ENCODE measurements at regions not wholly inside any gene's neighbourhood (a gene's known extent, or its start where the extent isn't known, plus 50 kb on each side); places are given as distances from the start of the nearest gene placed in this dataset.

- no peaks in the 10 kb centered on the region for H3K79me2 ChIP-seq (ENCODE audit: control insufficient read depth, insufficient read depth, low read length)
- no peak overlapping the region for H3K4me3 Mint-ChIP-seq
- intact Hi-C loops (cut with micrococcal nuclease) = no loop called here
- H2AFZ ChIP-seq (ENCODE audit: insufficient read depth, low read depth, low read length, poor library complexity, severe bottlenecking) = no peak overlapping the region
- no peak overlapping the region for H3K27ac ChIP-seq (ENCODE audit: low read length in 2 of 2)
- H3K9me3 ChIP-seq (ENCODE audit: control extremely low read depth in 1 of 3, control insufficient read depth in 2 of 3, insufficient read depth in 1 of 3, low read length in 2 of 3) = no peaks in the 10 kb centered on the region
- no peak overlapping the region for H3K4me3 ChIP-seq (ENCODE audit: control extremely low read depth in 1 of 5, extremely low read depth in 1 of 5, insufficient read depth in 1 of 5, low read depth in 2 of 5, low read length in 4 of 5)
- H3K27me3 ChIP-seq (replicated peaks in 1 of 4; ENCODE audit: control extremely low read depth in 1 of 4, control insufficient read depth in 3 of 4, insufficient read depth in 4 of 4, low read length in 3 of 4) = no peaks in the 10 kb centered on the region
- 88% methylated on average over 2 of the region's 2 CpGs for WGBS (ENCODE audit: insufficient coverage)
- POLR2A ChIA-PET = no interaction called here
- TF ChIP-seq EZH2 (IDR thresholded peaks at IDR 0.05; ENCODE audit: borderline replicate concordance, insufficient read depth, low read depth, low read length, poor library complexity, severe bottlenecking) (no peak), CTCF (IDR thresholded peaks at IDR 0.05) (no peak)
- no peak for DNase-seq
- no peaks in the 10 kb centered on the region for H4K20me1 ChIP-seq (ENCODE audit: control insufficient read depth, insufficient read depth, low read length, poor library complexity, severe bottlenecking)
- H3K27ac Mint-ChIP-seq = no peak overlapping the region
- no peak for ATAC-seq (ENCODE audit: low read depth)
- no peaks in the 10 kb centered on the region for H3K9me3 Mint-ChIP-seq (ENCODE audit: insufficient read depth)
- H3K4me2 ChIP-seq (replicated peaks; ENCODE audit: low read depth, low read length, poor library complexity, severe bottlenecking) = no peak overlapping the region
- no peaks in the 10 kb centered on the region for H3K27me3 Mint-ChIP-seq
- no peaks in the 10 kb centered on the region for H3K4me1 Mint-ChIP-seq
- H3K9ac ChIP-seq (ENCODE audit: low read length) = no peak overlapping the region
- CTCF ChIA-PET = no interaction called here
- H3K36me3 ChIP-seq (replicated peaks in 1 of 2; ENCODE audit: control extremely low read depth in 1 of 2, control insufficient read depth in 1 of 2, extremely low read depth in 1 of 2, insufficient read depth in 2 of 2, low read length in 1 of 2) = no peaks in the 10 kb centered on the region
- no peaks in the 10 kb centered on the region for H3K4me1 ChIP-seq (ENCODE audit: control insufficient read depth in 2 of 2, insufficient read depth in 2 of 2, low read length in 2 of 2)
These were observed 180.5 kb downstream of the COL12A1 start for GRCh38 chr6:75025371-75025770.

- Histone ChIP-seq H3K36me3 (replicated peaks in 1 of 2; ENCODE audit: control extremely low read depth in 1 of 2, control insufficient read depth in 1 of 2, extremely low read depth in 1 of 2, insufficient read depth in 2 of 2, low read length in 1 of 2) (no peaks in the 10 kb centered on the region), H2AFZ (ENCODE audit: insufficient read depth, low read depth, low read length, poor library complexity, severe bottlenecking) (no peak overlapping the region), H3K4me1 (ENCODE audit: control insufficient read depth in 2 of 2, insufficient read depth in 2 of 2, low read length in 2 of 2) (no peaks in the 10 kb centered on the region), H3K79me2 (ENCODE audit: control insufficient read depth, insufficient read depth, low read length) (no peaks in the 10 kb centered on the region), H3K9ac (ENCODE audit: low read length) (no peak overlapping the region), H3K9me3 (ENCODE audit: control extremely low read depth in 1 of 3, control insufficient read depth in 2 of 3, insufficient read depth in 1 of 3, low read length in 2 of 3) (no peaks in the 10 kb centered on the region), H3K4me2 (replicated peaks; ENCODE audit: low read depth, low read length, poor library complexity, severe bottlenecking) (no peak overlapping the region), H3K27ac (ENCODE audit: low read length in 2 of 2) (no peak overlapping the region), H3K4me3 (ENCODE audit: control extremely low read depth in 1 of 5, extremely low read depth in 1 of 5, insufficient read depth in 1 of 5, low read depth in 2 of 5, low read length in 4 of 5) (no peak overlapping the region), H4K20me1 (ENCODE audit: control insufficient read depth, insufficient read depth, low read length, poor library complexity, severe bottlenecking) (no peaks in the 10 kb centered on the region), H3K27me3 (replicated peaks in 1 of 4; ENCODE audit: control extremely low read depth in 1 of 4, control insufficient read depth in 3 of 4, insufficient read depth in 4 of 4, low read length in 3 of 4) (no peaks in the 10 kb centered on the region)
- DNase-seq (no peak), ATAC-seq (ENCODE audit: low read depth) (no peak)
- ChIA-PET CTCF (no interaction called here), POLR2A (no interaction called here)
- H3K9me3 Mint-ChIP-seq (ENCODE audit: insufficient read depth) = no peaks in the 10 kb centered on the region
- no CpG with 5 or more reads among the region's 1 CpG for WGBS (ENCODE audit: insufficient coverage)
- intact Hi-C loops (cut with micrococcal nuclease) = no loop called here
- H3K4me3 Mint-ChIP-seq = no peak overlapping the region
- no peaks in the 10 kb centered on the region for H3K27me3 Mint-ChIP-seq
- no peak for TF ChIP-seq CTCF (IDR thresholded peaks at IDR 0.05)
- no peak for TF ChIP-seq EZH2 (IDR thresholded peaks at IDR 0.05; ENCODE audit: borderline replicate concordance, insufficient read depth, low read depth, low read length, poor library complexity, severe bottlenecking)
- no peak overlapping the region for H3K27ac Mint-ChIP-seq
- no peaks in the 10 kb centered on the region for H3K4me1 Mint-ChIP-seq
These were observed 181.0 kb downstream of the COL12A1 start for GRCh38 chr6:75024828-75025227.
